Tibial artery (tissue), 4 donors: ENCODE measurements at regions not wholly inside any gene's neighbourhood (a gene's known extent, or its start where the extent isn't known, plus 50 kb on each side); places are given as distances from the start of the nearest gene placed in this dataset.

ENCODE experiments used
- DNase-seq, 2 donors: peaks; one replicate each; pipeline ENCODE4 v3.0.0-alpha.2; 2019
- H3K27ac ChIP-seq, 2 donors: fragments of 200-600 bp; sonication (generic) in 1 of 2; 1 replicate in 1 of 2; 2 replicates in 1 of 2; pipeline ENCODE4 v1.5.1; 2018 to 2019; ENCODE audit warnings: mild to moderate bottlenecking in 1 of 2
- H3K27me3 ChIP-seq, 2 donors: fragments of 200-600 bp; sonication (generic) in 1 of 2; one replicate each; pipeline versions ENCODE4 v1.5.1 to v1.6.0; 2016 to 2019
- H3K36me3 ChIP-seq, 3 donors: fragments of 200-600 bp; sonication (generic) in 2 of 3; one replicate each; pipeline ENCODE4 v1.5.1; 2016 to 2019; ENCODE audit warnings: mild to moderate bottlenecking in 2 of 3
- H3K4me1 ChIP-seq, 4 donors: fragments of 200-600 bp; sonication (generic) in 2 of 4; 1 replicate in 3 of 4; 2 replicates in 1 of 4; pipeline ENCODE4 v1.5.1; 2016 to 2019
- H3K4me3 ChIP-seq, 2 donors: fragments of 200-600 bp; sonication (generic) in 1 of 2; 1 replicate in 1 of 2; 2 replicates in 1 of 2; pipeline ENCODE4 v1.5.1; 2018 to 2019; ENCODE audit warnings: mild to moderate bottlenecking in 2 of 2
- H3K9me3 ChIP-seq, 3 donors: fragments of 200-600 bp; sonication (generic) in 1 of 3; one replicate each; pipeline ENCODE4 v1.5.1; 2016 to 2019
- CTCF ChIP-seq, 2 experiments: fragments of 200-600 bp in 1 of 2; fragments of 450-650 bp in 1 of 2; IDR thresholded peaks; one replicate each; pipeline ENCODE4 v1.5.1; 2017 to 2019; ENCODE audit warnings: antibody characterized with exemption in 2 of 2, mild to moderate bottlenecking in 1 of 2, moderate library complexity in 1 of 2
- intact Hi-C: fragments of 100-400 bp; cut with DNase I; formaldehyde crosslinking; loops from one replicate; pipeline ENCODE4 v1.15.0; 2023; ENCODE audit warnings: low total_unique reads

- no peaks in the 10 kb centered on the region for H3K27me3 ChIP-seq
- no peak overlapping the region for H3K4me3 ChIP-seq
- TF ChIP-seq CTCF (IDR thresholded peaks at IDR 0.05): no peak
- H3K9me3 ChIP-seq: no peaks in the 10 kb centered on the region
- H3K4me1 ChIP-seq: no peaks in the 10 kb centered on the region
- DNase-seq: no peak
- intact Hi-C loops: no loop called here
- no peaks in the 10 kb centered on the region for H3K36me3 ChIP-seq
- no peak overlapping the region for H3K27ac ChIP-seq
Measured at GRCh38 chr11:119794141-119794665, 65.2 kb upstream of the NECTIN1 start.

GRCh38 chr11:119793335-119793984, 64.5 kb upstream of the NECTIN1 start:
- no peak for DNase-seq
- no peaks in the 10 kb centered on the region for H3K9me3 ChIP-seq
- H3K27ac ChIP-seq: no peak overlapping the region
- intact Hi-C loops: no loop called here
- H3K27me3 ChIP-seq: no peaks in the 10 kb centered on the region
- H3K36me3 ChIP-seq: no peaks in the 10 kb centered on the region
- no peaks in the 10 kb centered on the region for H3K4me1 ChIP-seq
- TF ChIP-seq CTCF (IDR thresholded peaks at IDR 0.05): no peak
- H3K4me3 ChIP-seq: no peak overlapping the region

GRCh38 chr11:119791701-119792151, 62.7 kb upstream of the NECTIN1 start:
- intact Hi-C loops: no loop called here
- H3K4me3 ChIP-seq: no peak overlapping the region

GRCh38 chr11:119791047-119791446, 62.0 kb upstream of the NECTIN1 start:
- intact Hi-C loops: no loop called here

More at GRCh38 chr11:119791701-119792151, 62.7 kb upstream of the NECTIN1 start:
- Histone ChIP-seq H3K36me3 (no peaks in the 10 kb centered on the region), H3K9me3 (no peaks in the 10 kb centered on the region), H3K27ac (no peak overlapping the region), H3K4me1 (no peaks in the 10 kb centered on the region), H3K27me3 (no peaks in the 10 kb centered on the region)
- DNase-seq: peak in 1 of 2 donors; percentile 53
- TF ChIP-seq CTCF (IDR thresholded peaks at IDR 0.05): no peak

GRCh38 chr11:119790476-119790875, 61.5 kb upstream of the NECTIN1 start:
- Histone ChIP-seq H3K4me1 (no peaks in the 10 kb centered on the region), H3K4me3 (no peak overlapping the region), H3K36me3 (no peaks in the 10 kb centered on the region), H3K27ac (no peak overlapping the region), H3K27me3 (no peaks in the 10 kb centered on the region), H3K9me3 (no peaks in the 10 kb centered on the region)
- no peak for TF ChIP-seq CTCF (IDR thresholded peaks at IDR 0.05)
- intact Hi-C loops: no loop called here
- DNase-seq: peak in 1 of 2 donors; percentile 33

More at GRCh38 chr11:119791047-119791446, 62.0 kb upstream of the NECTIN1 start:
- Histone ChIP-seq H3K36me3 (no peaks in the 10 kb centered on the region), H3K9me3 (no peaks in the 10 kb centered on the region), H3K27me3 (no peaks in the 10 kb centered on the region), H3K4me3 (no peak overlapping the region), H3K27ac (no peak overlapping the region), H3K4me1 (no peaks in the 10 kb centered on the region)
- TF ChIP-seq CTCF (IDR thresholded peaks at IDR 0.05): no peak
- DNase-seq: peak in 1 of 2 donors; percentile 27
